Stimulated activated CD8-positive, alpha-beta memory T cell treated with anti-CD3 and anti-CD28 coated beads, Interleukin-2, amount 100 ng/mL, for 1 hour (primary cell): ENCODE measurements at regions not wholly inside any gene's neighbourhood (a gene's known extent, or its start where the extent isn't known, plus 50 kb on each side); places are given as distances from the start of the nearest gene placed in this dataset.

Experiments used
- DNase-seq, 2 donors: peaks; one replicate each; pipeline ENCODE4 v3.0.0-alpha.2; 2020; ENCODE audit warnings: low read depth in 2 of 2

GRCh38 chr3:188036375-188037194 is 117.4 kb upstream of the LPP start:
- no peak for DNase-seq

- DNase-seq, result no peak
Observed at GRCh38 chr3:188037195-188037718, 116.7 kb upstream of the LPP start.

- no peak for DNase-seq
Observed at GRCh38 chr3:188037965-188038581, 115.9 kb upstream of the LPP start.

GRCh38 chr3:188041193-188041592 is 112.8 kb upstream of the LPP start:
- DNase-seq, result no peak

- DNase-seq, result no peak
Observed at GRCh38 chr3:188041895-188042294, 112.1 kb upstream of the LPP start.

- no peak for DNase-seq
Observed at GRCh38 chr3:188042466-188042865, 111.5 kb upstream of the LPP start.

- DNase-seq, result no peak
Observed at GRCh38 chr3:188043891-188044290, 110.1 kb upstream of the LPP start.

GRCh38 chr3:188046561-188047211 is 107.3 kb upstream of the LPP start:
- DNase-seq, result no peak

- no peak for DNase-seq
Observed at GRCh38 chr3:188047536-188047935, 106.4 kb upstream of the LPP start.

- DNase-seq, result peak in 1 of 2 donors; percentile 7
Observed at GRCh38 chr3:188049606-188050530, 104.1 kb upstream of the LPP start.

GRCh38 chr3:188051801-188052168 is 102.2 kb upstream of the LPP start:
- no peak for DNase-seq

GRCh38 chr3:188052169-188053035 is 101.6 kb upstream of the LPP start:
- no peak for DNase-seq

- no peak for DNase-seq
Observed at GRCh38 chr3:188053036-188053340, 101.0 kb upstream of the LPP start.

GRCh38 chr3:188053710-188054380 is 100.1 kb upstream of the LPP start:
- DNase-seq, result no peak

- no peak for DNase-seq
Observed at GRCh38 chr3:188054541-188054940, 99.4 kb upstream of the LPP start.

- no peak for DNase-seq
Observed at GRCh38 chr3:188055388-188055787, 98.6 kb upstream of the LPP start.

- DNase-seq, result no peak
Observed at GRCh38 chr3:188057124-188057523, 96.8 kb upstream of the LPP start.

GRCh38 chr3:188058569-188059184 is 95.3 kb upstream of the LPP start:
- DNase-seq, result no peak

- DNase-seq, result no peak
Observed at GRCh38 chr3:188059351-188059750, 94.6 kb upstream of the LPP start.
